ENCODE measurements at regions not wholly inside any gene's neighbourhood (a gene's known extent, or its start where the extent isn't known, plus 50 kb on each side); places are given as distances from the start of the nearest gene placed in this dataset.
"Not testable (repeated sequence)": the region's sequence is repeated elsewhere in the genome, so short reads cannot be mapped to it uniquely, and the experiment has no call there.

- intact Hi-C loops (cut with micrococcal nuclease) = no loop called here
Observed at GRCh38 chr2:13806539-13806938, 826.0 kb upstream of the LRATD1 start.

GRCh38 chr2:13813236-13813635 is 819.3 kb upstream of the LRATD1 start:
- intact Hi-C loops (cut with micrococcal nuclease) = no loop called here

GRCh38 chr2:13818002-13818401 is 814.5 kb upstream of the LRATD1 start:
- intact Hi-C loops (cut with micrococcal nuclease) = no loop called here

- intact Hi-C loops (cut with micrococcal nuclease) = no loop called here
Observed at GRCh38 chr2:13819896-13820295, 812.6 kb upstream of the LRATD1 start.

GRCh38 chr2:13821255-13821880 is 811.1 kb upstream of the LRATD1 start:
- intact Hi-C loops (cut with micrococcal nuclease) = no loop called here

GRCh38 chr2:13822365-13822764 is 810.2 kb upstream of the LRATD1 start:
- intact Hi-C loops (cut with micrococcal nuclease) = no loop called here

- intact Hi-C loops (cut with micrococcal nuclease) = no loop called here
Observed at GRCh38 chr2:13826314-13826853, 806.1 kb upstream of the LRATD1 start.

GRCh38 chr2:13858626-13859025 is 773.9 kb upstream of the LRATD1 start:
- intact Hi-C loops (cut with micrococcal nuclease) = no loop called here

- intact Hi-C loops (cut with micrococcal nuclease) = not testable (repeated sequence)
Observed at GRCh38 chr2:13868275-13868674, 764.2 kb upstream of the LRATD1 start.

- intact Hi-C loops (cut with micrococcal nuclease) = no loop called here
Observed at GRCh38 chr2:13876491-13877037, 756.0 kb upstream of the LRATD1 start.

GRCh38 chr2:13877571-13877970 is 754.9 kb upstream of the LRATD1 start:
- intact Hi-C loops (cut with micrococcal nuclease) = no loop called here

- intact Hi-C loops (cut with micrococcal nuclease) = no loop called here
Observed at GRCh38 chr2:13884291-13884976, 748.1 kb upstream of the LRATD1 start.

GRCh38 chr2:13901526-13901925 is 731.0 kb upstream of the LRATD1 start:
- intact Hi-C loops (cut with micrococcal nuclease) = no loop called here

- intact Hi-C loops (cut with micrococcal nuclease) = no loop called here
Observed at GRCh38 chr2:13905831-13906230, 726.7 kb upstream of the LRATD1 start.

- intact Hi-C loops (cut with micrococcal nuclease) = no loop called here
Observed at GRCh38 chr2:13916066-13916465, 716.5 kb upstream of the LRATD1 start.

GRCh38 chr2:13917958-13918357 is 714.6 kb upstream of the LRATD1 start:
- intact Hi-C loops (cut with micrococcal nuclease) = no loop called here

GRCh38 chr2:13919981-13920382 is 712.5 kb upstream of the LRATD1 start:
- intact Hi-C loops (cut with micrococcal nuclease) = loop anchor here (10.0 kb wide), 1 partner anchor 555 kb away; no protein-coding TSS in a partner anchor

GRCh38 chr2:13921245-13921644 is 711.3 kb upstream of the LRATD1 start:
- intact Hi-C loops (cut with micrococcal nuclease) = loop anchor here (10.0 kb wide), 1 partner anchor 556 kb away; no protein-coding TSS in a partner anchor

GRCh38 chr2:13923823-13924222 is 708.7 kb upstream of the LRATD1 start:
- intact Hi-C loops (cut with micrococcal nuclease) = loop anchor here (10.0 kb wide), 1 partner anchor 559 kb away; no protein-coding TSS in a partner anchor

- intact Hi-C loops (cut with micrococcal nuclease) = no loop called here
Observed at GRCh38 chr2:13942111-13942510, 690.4 kb upstream of the LRATD1 start.

- intact Hi-C loops (cut with micrococcal nuclease) = no loop called here
Observed at GRCh38 chr2:13950761-13951160, 681.8 kb upstream of the LRATD1 start.

GRCh38 chr2:13968811-13969210 is 663.7 kb upstream of the LRATD1 start:
- intact Hi-C loops (cut with micrococcal nuclease) = no loop called here
